ENCODE measurements at regions not wholly inside any gene's neighbourhood (a gene's known extent, or its start where the extent isn't known, plus 50 kb on each side); places are given as distances from the start of the nearest gene placed in this dataset.

- no peak for TF ChIP-seq CTCF (IDR thresholded peaks at IDR 0.05)
- no peak for TF ChIP-seq POLR2AphosphoS5 (IDR thresholded peaks at IDR 0.05)
Measured at GRCh38 chr2:149884871-149885270, 297.3 kb upstream of the MMADHC start.
